NCI-H1436 (cell line): ENCODE measurements at regions not wholly inside any gene's neighbourhood (a gene's known extent, or its start where the extent isn't known, plus 50 kb on each side); places are given as distances from the start of the nearest gene placed in this dataset.
A peak's percentile ranks its signal among the peaks of the same experiment; 100 is the strongest.

Experiments
- DNase-seq: peaks from one replicate; lab custom pipeline; 2025; lab: John Stamatoyannopoulos, UW

GRCh38 chr17:12528036-12528435 lies 137.7 kb upstream of the MYOCD start:
- DNase-seq = no peak

GRCh38 chr17:12530161-12530560 lies 135.5 kb upstream of the MYOCD start:
- DNase-seq = no peak

GRCh38 chr17:12536021-12536420 lies 129.7 kb upstream of the MYOCD start:
- DNase-seq = no peak

GRCh38 chr17:12536472-12536871 lies 129.2 kb upstream of the MYOCD start:
- no peak for DNase-seq

- DNase-seq = no peak
Measured at GRCh38 chr17:12537436-12537835, 128.3 kb upstream of the MYOCD start.

GRCh38 chr17:12538003-12538402 lies 127.7 kb upstream of the MYOCD start:
- no peak for DNase-seq

- DNase-seq = peak; percentile 20
Measured at GRCh38 chr17:12545877-12546513, 119.7 kb upstream of the MYOCD start.

GRCh38 chr17:12546983-12547382 lies 118.7 kb upstream of the MYOCD start:
- DNase-seq = no peak

- no peak for DNase-seq
Measured at GRCh38 chr17:12547831-12548230, 117.9 kb upstream of the MYOCD start.

- DNase-seq = no peak
Measured at GRCh38 chr17:12548558-12548957, 117.1 kb upstream of the MYOCD start.

- no peak for DNase-seq
Measured at GRCh38 chr17:12549499-12550041, 116.1 kb upstream of the MYOCD start.

- DNase-seq = no peak
Measured at GRCh38 chr17:12553625-12554024, 112.1 kb upstream of the MYOCD start.

- DNase-seq = no peak
Measured at GRCh38 chr17:12554251-12554650, 111.4 kb upstream of the MYOCD start.

GRCh38 chr17:12566291-12566690 lies 99.4 kb upstream of the MYOCD start:
- no peak for DNase-seq

- DNase-seq = no peak
Measured at GRCh38 chr17:12567077-12568053, 98.3 kb upstream of the MYOCD start.

GRCh38 chr17:12568358-12569251 lies 97.1 kb upstream of the MYOCD start:
- DNase-seq = no peak

GRCh38 chr17:12571606-12572005 lies 94.1 kb upstream of the MYOCD start:
- DNase-seq = no peak

- DNase-seq = no peak
Measured at GRCh38 chr17:12574525-12574924, 91.2 kb upstream of the MYOCD start.

- no peak for DNase-seq
Measured at GRCh38 chr17:12575641-12576040, 90.0 kb upstream of the MYOCD start.

- DNase-seq = no peak
Measured at GRCh38 chr17:12579288-12579687, 86.4 kb upstream of the MYOCD start.

GRCh38 chr17:12580640-12581039 lies 85.0 kb upstream of the MYOCD start:
- no peak for DNase-seq

GRCh38 chr17:12584727-12585126 lies 81.0 kb upstream of the MYOCD start:
- no peak for DNase-seq
